HepG2 (cell line): ENCODE measurements at regions not wholly inside any gene's neighbourhood (a gene's known extent, or its start where the extent isn't known, plus 50 kb on each side); places are given as distances from the start of the nearest gene placed in this dataset.

ENCODE experiments used
- FOXA1 ChIP-seq, 2 experiments: fragments of 450-650 bp in 1 of 2; sonication (generic) in 1 of 2; formaldehyde crosslinking in 1 of 2; IDR thresholded peaks; 2 replicates each; pipeline versions ENCODE4 v1.4.0 to v1.6.1; 2016 to 2020; ENCODE audit warnings: missing genetic modification reagents in 1 of 2
- IRF2 ChIP-seq: IDR thresholded peaks from 2 replicates; pipeline ENCODE4 v1.6.1; 2018; ENCODE audit warnings: missing genetic modification reagents, missing compliant biosample characterization
- KDM2A ChIP-seq: sonication (generic); formaldehyde crosslinking; IDR thresholded peaks from 2 replicates; pipeline ENCODE4 v1.4.0; 2020; ENCODE audit warnings: low read depth, missing genetic modification reagents, borderline replicate concordance
- KLF6 ChIP-seq: IDR thresholded peaks from 2 replicates; pipeline ENCODE4 v1.8.0; 2016; ENCODE audit warnings: missing biosample characterization, missing genetic modification reagents
- MED13 ChIP-seq: sonication (generic); formaldehyde crosslinking; IDR thresholded peaks from 2 replicates; pipeline ENCODE4 v1.5.0; 2020; ENCODE audit warnings: missing genetic modification reagents
- NRL ChIP-seq: sonication (generic); formaldehyde crosslinking; IDR thresholded peaks from 2 replicates; pipeline ENCODE4 v1.5.0; 2020; ENCODE audit warnings: missing genetic modification reagents, mild to moderate bottlenecking, moderate library complexity, borderline replicate concordance
- PHF5A ChIP-seq: IDR thresholded peaks from one replicate; pipeline ENCODE4 v1.6.1; 2018; ENCODE audit warnings: low read depth, missing genetic modification reagents; ENCODE audit not compliant: unreplicated experiment
- SIX1 ChIP-seq: sonication (generic); formaldehyde crosslinking; IDR thresholded peaks from 2 replicates; pipeline ENCODE4 v1.4.0; 2020; ENCODE audit warnings: missing genetic modification reagents, borderline replicate concordance
- ZNF354B ChIP-seq: sonication (generic); formaldehyde crosslinking; IDR thresholded peaks from 2 replicates; pipeline ENCODE4 v1.8.0; 2022; ENCODE audit warnings: mild to moderate bottlenecking, missing genetic modification reagents
- ZNF816 ChIP-seq: sonication (generic); formaldehyde crosslinking; IDR thresholded peaks from 2 replicates; pipeline ENCODE4 v1.8.0; 2022; ENCODE audit warnings: missing genetic modification reagents, mild to moderate bottlenecking, borderline replicate concordance
- TF ChIP-seq, protein P1 (sequence below): sonication (generic); formaldehyde crosslinking; IDR thresholded peaks from 2 replicates; pipeline ENCODE4 v1.5.0; 2020; ENCODE audit warnings: missing genetic modification reagents
- TF ChIP-seq, protein P2 (sequence below): sonication (generic); formaldehyde crosslinking; IDR thresholded peaks from 2 replicates; pipeline ENCODE4 v1.9.0; 2021; ENCODE audit warnings: missing genetic modification reagents, mild to moderate bottlenecking, borderline replicate concordance
- TF ChIP-seq, protein P3 (sequence below), 2 experiments: sonication (generic) in 1 of 2; formaldehyde crosslinking in 1 of 2; IDR thresholded peaks; 2 replicates each; pipeline versions ENCODE4 v1.4.0 to v1.6.1; 2016 to 2020; ENCODE audit warnings: borderline replicate concordance in 1 of 2, low read depth in 1 of 2, mild to moderate bottlenecking in 1 of 2, missing genetic modification reagents in 1 of 2
- TF ChIP-seq, protein P4 (sequence below): sonication (generic); formaldehyde crosslinking; IDR thresholded peaks from 2 replicates; pipeline ENCODE4 v1.4.0; 2020; ENCODE audit warnings: missing genetic modification reagents
- TF ChIP-seq, protein P5 (sequence below): sonication (generic); formaldehyde crosslinking; IDR thresholded peaks from 2 replicates; pipeline ENCODE4 v1.4.0; 2020; ENCODE audit warnings: mild to moderate bottlenecking, missing genetic modification reagents

DNA sequence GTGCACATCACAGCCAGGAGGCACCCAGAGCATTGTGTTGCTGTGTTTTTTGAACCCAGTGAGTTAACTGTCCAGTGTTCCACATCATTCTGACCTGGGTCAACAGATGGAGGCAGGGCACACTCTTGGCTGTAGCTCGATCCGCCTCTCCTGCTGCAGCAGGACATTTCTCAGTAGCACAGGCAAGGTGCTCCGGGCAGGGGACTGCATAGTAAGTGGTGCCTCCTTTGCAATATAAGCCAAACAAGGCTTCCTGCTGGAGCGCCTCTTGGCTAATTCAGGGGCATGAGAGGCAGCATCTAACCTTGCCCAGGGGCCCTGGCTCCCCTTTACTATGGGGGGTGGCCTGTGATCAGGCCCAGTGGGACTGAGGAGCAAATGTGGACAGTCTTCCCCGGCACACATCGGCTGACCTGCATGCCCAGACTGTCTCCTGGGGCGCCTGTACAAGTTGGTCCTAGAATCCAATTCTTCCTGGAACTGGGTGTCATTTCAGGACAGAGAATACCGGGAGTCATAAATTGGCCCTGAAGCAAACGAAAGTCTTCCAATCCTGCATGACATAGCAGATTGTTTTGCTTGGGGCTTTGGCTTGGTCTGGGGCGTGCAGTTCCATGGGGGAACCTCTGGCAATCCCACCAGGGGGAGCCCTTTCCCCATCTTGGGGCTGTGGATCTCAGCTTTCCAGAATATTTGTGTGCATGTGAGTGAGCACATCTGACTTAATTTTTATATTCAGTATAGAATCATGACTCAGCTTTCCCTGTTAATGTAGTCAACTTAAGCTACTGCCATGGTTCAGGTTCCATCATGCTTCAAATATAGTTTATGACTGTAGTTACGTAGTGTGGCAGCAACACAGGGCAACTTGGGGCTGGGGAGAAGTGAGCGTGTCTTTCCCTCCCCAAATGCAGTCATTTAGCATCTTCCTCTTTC lies 56.0 kb upstream of the DDR1 start (continued):
- TF ChIP-seq NRL (CRISPR knock-in tag) (peak; percentile 71; the same call in 1 of the 2 replicates), ZNF354B (CRISPR knock-in tag) (no peak), SIX1 (CRISPR knock-in tag) (no peak), MED13 (no peak), FOXA1 (IDR thresholded peaks at IDR 0.05) (no peak), FOXA1 (CRISPR knock-in tag; IDR thresholded peaks at IDR 0.05) (no peak), IRF2 (CRISPR knock-in tag) (peak; percentile 83), KDM2A (peak; percentile 44; the same call in 1 of the 2 replicates), KLF6 (CRISPR knock-in tag) (no peak), ZNF816 (CRISPR knock-in tag) (no peak), PHF5A (CRISPR knock-in tag) (no peak)
- TF ChIP-seq, protein P1, sequence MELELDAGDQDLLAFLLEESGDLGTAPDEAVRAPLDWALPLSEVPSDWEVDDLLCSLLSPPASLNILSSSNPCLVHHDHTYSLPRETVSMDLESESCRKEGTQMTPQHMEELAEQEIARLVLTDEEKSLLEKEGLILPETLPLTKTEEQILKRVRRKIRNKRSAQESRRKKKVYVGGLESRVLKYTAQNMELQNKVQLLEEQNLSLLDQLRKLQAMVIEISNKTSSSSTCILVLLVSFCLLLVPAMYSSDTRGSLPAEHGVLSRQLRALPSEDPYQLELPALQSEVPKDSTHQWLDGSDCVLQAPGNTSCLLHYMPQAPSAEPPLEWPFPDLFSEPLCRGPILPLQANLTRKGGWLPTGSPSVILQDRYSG (CRISPR knock-in tag) = no peak
- TF ChIP-seq, protein P2, sequence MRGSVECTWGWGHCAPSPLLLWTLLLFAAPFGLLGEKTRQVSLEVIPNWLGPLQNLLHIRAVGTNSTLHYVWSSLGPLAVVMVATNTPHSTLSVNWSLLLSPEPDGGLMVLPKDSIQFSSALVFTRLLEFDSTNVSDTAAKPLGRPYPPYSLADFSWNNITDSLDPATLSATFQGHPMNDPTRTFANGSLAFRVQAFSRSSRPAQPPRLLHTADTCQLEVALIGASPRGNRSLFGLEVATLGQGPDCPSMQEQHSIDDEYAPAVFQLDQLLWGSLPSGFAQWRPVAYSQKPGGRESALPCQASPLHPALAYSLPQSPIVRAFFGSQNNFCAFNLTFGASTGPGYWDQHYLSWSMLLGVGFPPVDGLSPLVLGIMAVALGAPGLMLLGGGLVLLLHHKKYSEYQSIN = no peak
- TF ChIP-seq, protein P3, sequence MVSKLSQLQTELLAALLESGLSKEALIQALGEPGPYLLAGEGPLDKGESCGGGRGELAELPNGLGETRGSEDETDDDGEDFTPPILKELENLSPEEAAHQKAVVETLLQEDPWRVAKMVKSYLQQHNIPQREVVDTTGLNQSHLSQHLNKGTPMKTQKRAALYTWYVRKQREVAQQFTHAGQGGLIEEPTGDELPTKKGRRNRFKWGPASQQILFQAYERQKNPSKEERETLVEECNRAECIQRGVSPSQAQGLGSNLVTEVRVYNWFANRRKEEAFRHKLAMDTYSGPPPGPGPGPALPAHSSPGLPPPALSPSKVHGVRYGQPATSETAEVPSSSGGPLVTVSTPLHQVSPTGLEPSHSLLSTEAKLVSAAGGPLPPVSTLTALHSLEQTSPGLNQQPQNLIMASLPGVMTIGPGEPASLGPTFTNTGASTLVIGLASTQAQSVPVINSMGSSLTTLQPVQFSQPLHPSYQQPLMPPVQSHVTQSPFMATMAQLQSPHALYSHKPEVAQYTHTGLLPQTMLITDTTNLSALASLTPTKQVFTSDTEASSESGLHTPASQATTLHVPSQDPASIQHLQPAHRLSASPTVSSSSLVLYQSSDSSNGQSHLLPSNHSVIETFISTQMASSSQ (IDR thresholded peaks at IDR 0.05; ENCODE audit: low read depth) = no peak
- TF ChIP-seq, protein P3 (CRISPR knock-in tag; IDR thresholded peaks at IDR 0.05; ENCODE audit: borderline replicate concordance) = no peak
- TF ChIP-seq, protein P4, sequence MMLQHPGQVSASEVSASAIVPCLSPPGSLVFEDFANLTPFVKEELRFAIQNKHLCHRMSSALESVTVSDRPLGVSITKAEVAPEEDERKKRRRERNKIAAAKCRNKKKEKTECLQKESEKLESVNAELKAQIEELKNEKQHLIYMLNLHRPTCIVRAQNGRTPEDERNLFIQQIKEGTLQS (CRISPR knock-in tag) = no peak
- TF ChIP-seq, protein P5, sequence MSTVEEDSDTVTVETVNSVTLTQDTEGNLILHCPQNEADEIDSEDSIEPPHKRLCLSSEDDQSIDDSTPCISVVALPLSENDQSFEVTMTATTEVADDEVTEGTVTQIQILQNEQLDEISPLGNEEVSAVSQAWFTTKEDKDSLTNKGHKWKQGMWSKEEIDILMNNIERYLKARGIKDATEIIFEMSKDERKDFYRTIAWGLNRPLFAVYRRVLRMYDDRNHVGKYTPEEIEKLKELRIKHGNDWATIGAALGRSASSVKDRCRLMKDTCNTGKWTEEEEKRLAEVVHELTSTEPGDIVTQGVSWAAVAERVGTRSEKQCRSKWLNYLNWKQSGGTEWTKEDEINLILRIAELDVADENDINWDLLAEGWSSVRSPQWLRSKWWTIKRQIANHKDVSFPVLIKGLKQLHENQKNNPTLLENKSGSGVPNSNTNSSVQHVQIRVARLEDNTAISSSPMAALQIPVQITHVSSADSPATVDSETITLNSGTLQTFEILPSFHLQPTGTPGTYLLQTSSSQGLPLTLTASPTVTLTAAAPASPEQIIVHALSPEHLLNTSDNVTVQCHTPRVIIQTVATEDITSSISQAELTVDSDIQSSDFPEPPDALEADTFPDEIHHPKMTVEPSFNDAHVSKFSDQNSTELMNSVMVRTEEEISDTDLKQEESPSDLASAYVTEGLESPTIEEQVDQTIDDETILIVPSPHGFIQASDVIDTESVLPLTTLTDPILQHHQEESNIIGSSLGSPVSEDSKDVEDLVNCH (CRISPR knock-in tag) = no peak
- TF ChIP-seq, all 625 proteins: peak for 164
